ENCODE measurements at regions not wholly inside any gene's neighbourhood (a gene's known extent, or its start where the extent isn't known, plus 50 kb on each side); places are given as distances from the start of the nearest gene placed in this dataset.

- TF ChIP-seq CTCF (conservative IDR thresholded peaks at IDR 0.05; ENCODE audit: low read depth in 2 of 2) (no peak), ZNF331 (CRISPR knock-in tag; IDR thresholded peaks at IDR 0.05; ENCODE audit: low read depth) (no peak), STAT1 (IDR thresholded peaks at IDR 0.05; ENCODE audit: unreplicated experiment) (no peak), NANOG (IDR thresholded peaks at IDR 0.05; ENCODE audit: borderline replicate concordance) (no peak), ZNF462 (CRISPR knock-in tag; IDR thresholded peaks at IDR 0.05) (no peak)
Observed at GRCh38 chr6:113219783-113220182, 637.4 kb upstream of the MARCKS start (continued).

GRCh38 chr6:113220832-113221231 lies 636.3 kb upstream of the MARCKS start:
- TF ChIP-seq ZNF462 (CRISPR knock-in tag; IDR thresholded peaks at IDR 0.05): no peak
- 0 out of 3 replicates have a peak, but pooled peaks cover 1% of the 10 kb centered on the region for H3K9me3 Mint-ChIP-seq
- no peak for DNase-seq (ENCODE audit: low spot score)

More at GRCh38 chr6:113220832-113221231, 636.3 kb upstream of the MARCKS start:
- H3K27ac Mint-ChIP-seq: no peak overlapping the region
- Histone ChIP-seq H3K27ac (ENCODE audit: low read depth) (no peak overlapping the region), H3K9me2 (ENCODE audit: insufficient read depth) (no peaks in the 10 kb centered on the region), H2AFZ (no peak overlapping the region), H4K20me1 (replicated peaks; ENCODE audit: insufficient read depth) (no peaks in the 10 kb centered on the region), H3K79me2 (replicated peaks; ENCODE audit: insufficient read depth) (no peaks in the 10 kb centered on the region), H3K27me3 (ENCODE audit: insufficient read depth) (no peaks in the 10 kb centered on the region), H3F3A (replicated peaks; ENCODE audit: low read depth) (no peaks in the 10 kb centered on the region), H3K4me3 (no peak overlapping the region), H3K4me2 (no peak overlapping the region), H3K4me1 (ENCODE audit: insufficient read depth) (no peaks in the 10 kb centered on the region), H3K36me3 (ENCODE audit: insufficient read depth) (no peaks in the 10 kb centered on the region)
- ATAC-seq: no peak
- no peaks in the 10 kb centered on the region for H3K4me1 Mint-ChIP-seq
- H3K4me3 Mint-ChIP-seq: no peak overlapping the region
- H3K36me3 Mint-ChIP-seq (ENCODE audit: low read depth): no peaks in the 10 kb centered on the region
- no peaks in the 10 kb centered on the region for H3K27me3 Mint-ChIP-seq (ENCODE audit: insufficient read depth, low read depth, poor library complexity)
